ENCODE measurements at regions not wholly inside any gene's neighbourhood (a gene's known extent, or its start where the extent isn't known, plus 50 kb on each side); places are given as distances from the start of the nearest gene placed in this dataset.

- Histone ChIP-seq H3K4me3 (ENCODE audit: insufficient read depth, low read depth, low read length) (no peak overlapping the region), H3K9me3 (ENCODE audit: insufficient read depth, low read depth, low read length) (no peaks in the 10 kb centered on the region), H3K9ac (ENCODE audit: low read length) (no peak overlapping the region), H3K27me3 (ENCODE audit: insufficient read depth, low read length) (no peaks in the 10 kb centered on the region), H3K4me2 (ENCODE audit: low read length) (no peak overlapping the region), H3K27ac (ENCODE audit: low read depth, low read length) (no peak overlapping the region), H3K36me3 (ENCODE audit: insufficient read depth, low read length) (no peaks in the 10 kb centered on the region), H3K4me1 (ENCODE audit: insufficient read depth, low read length) (no peaks in the 10 kb centered on the region), H2AFZ (ENCODE audit: low read depth, low read length) (no peak overlapping the region), H3K79me2 (ENCODE audit: insufficient read depth, low read length) (no peaks in the 10 kb centered on the region), H4K20me1 (ENCODE audit: insufficient read depth, low read length) (no peaks in the 10 kb centered on the region)
- Mint-ChIP-seq H3K27me3 (ENCODE audit: low read depth, unreplicated experiment) (no peaks in the 10 kb centered on the region), H3K4me3 (ENCODE audit: unreplicated experiment) (no peak overlapping the region), H3K36me3 (ENCODE audit: low read depth, unreplicated experiment) (no peaks in the 10 kb centered on the region), H3K9me3 (ENCODE audit: unreplicated experiment) (no peaks in the 10 kb centered on the region), H3K27ac (ENCODE audit: unreplicated experiment) (peak overlapping the region; percentile 48), H3K4me1 (ENCODE audit: low read depth, unreplicated experiment) (peaks cover 6% of the 10 kb centered on the region)
- TF ChIP-seq CTCF (IDR thresholded peaks at IDR 0.05; ENCODE audit: insufficient read depth, low read depth, low read length) (no peak), EZH2 (IDR thresholded peaks at IDR 0.05; ENCODE audit: insufficient read depth, low read length) (no peak)
- FAIRE-seq (no peak), DNase-seq (ENCODE audit: low read depth) (peak; percentile 64)
These were observed 568.2 kb upstream of the CDH18 start for GRCh38 chr5:20556115-20556763.

GRCh38 chr5:20555034-20555433, 567.0 kb upstream of the CDH18 start:
- no peaks in the 10 kb centered on the region for H3K27me3 ChIP-seq (ENCODE audit: insufficient read depth, low read length)
- FAIRE-seq (no peak), DNase-seq (ENCODE audit: low read depth) (no peak)
- H3K36me3 Mint-ChIP-seq (ENCODE audit: low read depth, unreplicated experiment): no peaks in the 10 kb centered on the region
- no peak overlapping the region for H3K4me3 ChIP-seq (ENCODE audit: insufficient read depth, low read depth, low read length)
- no peak overlapping the region for H3K4me3 Mint-ChIP-seq (ENCODE audit: unreplicated experiment)
- no peak for TF ChIP-seq CTCF (IDR thresholded peaks at IDR 0.05; ENCODE audit: insufficient read depth, low read depth, low read length)
- no peak for TF ChIP-seq EZH2 (IDR thresholded peaks at IDR 0.05; ENCODE audit: insufficient read depth, low read length)
- H3K4me2 ChIP-seq (ENCODE audit: low read length): no peak overlapping the region
- no peaks in the 10 kb centered on the region for H3K9me3 Mint-ChIP-seq (ENCODE audit: unreplicated experiment)
- no peaks in the 10 kb centered on the region for H3K27me3 Mint-ChIP-seq (ENCODE audit: low read depth, unreplicated experiment)
- no peak overlapping the region for H2AFZ ChIP-seq (ENCODE audit: low read depth, low read length)
- no peaks in the 10 kb centered on the region for H3K4me1 ChIP-seq (ENCODE audit: insufficient read depth, low read length)
- no peaks in the 10 kb centered on the region for H3K36me3 ChIP-seq (ENCODE audit: insufficient read depth, low read length)
- H3K27ac ChIP-seq (ENCODE audit: low read depth, low read length): no peak overlapping the region
- H3K79me2 ChIP-seq (ENCODE audit: insufficient read depth, low read length): no peaks in the 10 kb centered on the region
- no peak overlapping the region for H3K9ac ChIP-seq (ENCODE audit: low read length)
- no peaks in the 10 kb centered on the region for H4K20me1 ChIP-seq (ENCODE audit: insufficient read depth, low read length)
- H3K9me3 ChIP-seq (ENCODE audit: insufficient read depth, low read depth, low read length): no peaks in the 10 kb centered on the region
- H3K4me1 Mint-ChIP-seq (ENCODE audit: low read depth, unreplicated experiment): peaks cover 6% of the 10 kb centered on the region
- no peak overlapping the region for H3K27ac Mint-ChIP-seq (ENCODE audit: unreplicated experiment)

- no peaks in the 10 kb centered on the region for H3K79me2 ChIP-seq (ENCODE audit: insufficient read depth, low read length)
- H2AFZ ChIP-seq (ENCODE audit: low read depth, low read length): no peak overlapping the region
- H3K4me3 ChIP-seq (ENCODE audit: insufficient read depth, low read depth, low read length): no peak overlapping the region
- H3K27me3 ChIP-seq (ENCODE audit: insufficient read depth, low read length): no peaks in the 10 kb centered on the region
- H3K9me3 ChIP-seq (ENCODE audit: insufficient read depth, low read depth, low read length): no peaks in the 10 kb centered on the region
- FAIRE-seq: no peak
- no peaks in the 10 kb centered on the region for H3K4me1 ChIP-seq (ENCODE audit: insufficient read depth, low read length)
- TF ChIP-seq EZH2 (IDR thresholded peaks at IDR 0.05; ENCODE audit: insufficient read depth, low read length) (no peak), CTCF (IDR thresholded peaks at IDR 0.05; ENCODE audit: insufficient read depth, low read depth, low read length) (no peak)
- Mint-ChIP-seq H3K4me3 (ENCODE audit: unreplicated experiment) (no peak overlapping the region), H3K27me3 (ENCODE audit: low read depth, unreplicated experiment) (no peaks in the 10 kb centered on the region), H3K36me3 (ENCODE audit: low read depth, unreplicated experiment) (no peaks in the 10 kb centered on the region), H3K9me3 (ENCODE audit: unreplicated experiment) (no peaks in the 10 kb centered on the region), H3K27ac (ENCODE audit: unreplicated experiment) (no peak overlapping the region), H3K4me1 (ENCODE audit: low read depth, unreplicated experiment) (peaks cover 6% of the 10 kb centered on the region)
- no peak overlapping the region for H3K9ac ChIP-seq (ENCODE audit: low read length)
- peak; percentile 64 for DNase-seq (ENCODE audit: low read depth)
- no peaks in the 10 kb centered on the region for H3K36me3 ChIP-seq (ENCODE audit: insufficient read depth, low read length)
- H3K4me2 ChIP-seq (ENCODE audit: low read length): no peak overlapping the region
- no peak overlapping the region for H3K27ac ChIP-seq (ENCODE audit: low read depth, low read length)
- H4K20me1 ChIP-seq (ENCODE audit: insufficient read depth, low read length): no peaks in the 10 kb centered on the region
These were observed 566.0 kb upstream of the CDH18 start for GRCh38 chr5:20554001-20554400.
